Iris pigment epithelial cell (primary cell): ENCODE measurements at regions not wholly inside any gene's neighbourhood (a gene's known extent, or its start where the extent isn't known, plus 50 kb on each side); places are given as distances from the start of the nearest gene placed in this dataset.
A peak's percentile ranks its signal among the peaks of the same experiment; 100 is the strongest.

ENCODE experiments used
- DNase-seq: peaks from one replicate; pipeline ENCODE4 v3.0.0-alpha.2; 2011; ENCODE audit warnings: low read depth

DNA sequence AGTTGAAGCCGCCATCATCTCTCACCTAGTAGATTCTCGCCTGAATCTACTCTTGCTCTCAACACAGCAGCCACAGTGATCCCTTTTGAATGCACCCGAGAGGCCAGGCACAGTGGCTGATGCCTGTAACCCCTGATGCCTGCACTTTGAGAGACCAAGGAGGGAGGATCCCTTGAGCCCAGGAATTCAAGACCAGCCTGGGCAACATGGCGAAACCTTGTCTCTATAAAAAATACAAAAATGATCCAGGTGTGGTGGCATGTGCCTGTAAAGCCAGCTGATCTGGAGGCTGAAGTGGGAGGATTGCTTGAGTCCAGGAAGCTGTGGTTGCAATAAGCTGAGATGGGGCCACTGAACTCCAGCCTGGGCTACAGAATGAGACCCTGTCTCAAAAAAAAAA, 60.3 kb upstream of the EML4 start:
- DNase-seq, result no peak

DNA sequence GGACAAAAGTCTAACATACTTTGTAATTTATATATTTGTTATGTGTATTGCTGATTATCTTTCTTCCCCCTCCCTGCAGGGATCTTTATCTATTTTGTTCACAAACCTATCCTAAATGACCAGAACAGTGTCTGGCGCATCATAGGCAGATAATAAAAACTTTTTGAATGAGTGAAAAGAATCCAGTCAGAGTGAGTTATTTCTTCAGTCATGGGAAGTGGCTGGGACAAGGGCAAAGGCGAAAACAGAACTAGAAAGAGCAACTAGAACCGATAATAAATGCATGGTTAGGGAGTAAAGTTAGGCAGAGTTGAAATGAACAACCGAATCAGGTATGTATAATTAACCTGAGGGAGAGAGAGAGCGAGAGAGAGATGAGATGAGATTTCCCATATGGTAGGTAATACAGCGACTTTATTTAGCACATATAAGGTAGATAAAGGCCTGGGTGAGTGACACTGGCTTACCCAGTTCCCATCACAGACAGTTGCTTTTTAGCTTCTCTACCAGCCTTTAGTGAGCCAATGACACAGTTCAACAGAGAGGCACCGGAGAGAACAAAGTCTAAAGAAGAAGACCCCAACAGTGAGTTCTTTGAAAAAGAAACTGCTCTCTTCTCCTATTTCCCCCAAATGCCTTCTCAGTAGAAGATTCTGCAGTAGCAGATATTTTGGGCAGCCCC, 59.1 kb upstream of the EML4 start:
- DNase-seq, result no peak

GRCh38 chr2:42110641-42111322, 58.4 kb upstream of the EML4 start:
- DNase-seq, result peak; percentile 76

DNA sequence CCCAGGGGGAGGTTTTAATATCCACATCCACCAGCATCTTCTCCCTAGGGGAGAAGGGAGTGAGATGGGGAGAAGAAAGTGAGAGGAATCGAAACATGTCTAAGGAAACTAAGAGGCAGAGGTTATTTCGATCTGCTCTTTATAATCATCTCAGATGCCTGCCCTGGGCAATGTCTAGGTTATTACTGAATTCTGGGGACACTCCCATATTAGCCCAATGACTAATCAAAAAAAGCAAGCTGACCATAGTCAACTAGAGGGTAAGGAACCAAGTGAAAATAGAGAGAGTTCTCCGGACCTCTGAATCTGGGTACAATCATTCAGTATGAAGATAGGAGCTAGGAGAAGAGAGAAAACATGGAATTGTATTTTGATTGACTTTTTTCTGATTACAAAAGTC, 56.7 kb upstream of the EML4 start:
- DNase-seq, result no peak

GRCh38 chr2:42113452-42113851, 55.7 kb upstream of the EML4 start:
- no peak for DNase-seq

DNA sequence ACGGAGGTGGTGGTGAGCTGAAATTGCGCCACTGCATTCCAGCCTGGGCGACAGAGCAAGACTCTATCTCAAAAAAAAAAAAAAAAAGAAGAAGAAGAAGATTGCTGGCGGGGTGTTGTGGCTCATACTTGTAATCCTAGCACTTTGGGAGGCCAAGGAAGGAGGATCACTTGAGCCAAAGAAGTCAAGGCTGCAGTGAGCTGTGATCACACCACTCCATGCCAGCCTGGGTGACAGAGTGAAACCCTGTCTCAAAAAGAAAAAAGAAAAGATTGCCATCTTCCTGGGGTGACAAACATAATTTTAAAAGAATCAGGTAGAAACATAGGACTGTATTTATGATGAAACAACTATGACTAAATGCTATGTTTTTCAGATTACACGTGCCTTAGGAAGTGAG, 55.1 kb upstream of the EML4 start:
- DNase-seq, result no peak

DNA sequence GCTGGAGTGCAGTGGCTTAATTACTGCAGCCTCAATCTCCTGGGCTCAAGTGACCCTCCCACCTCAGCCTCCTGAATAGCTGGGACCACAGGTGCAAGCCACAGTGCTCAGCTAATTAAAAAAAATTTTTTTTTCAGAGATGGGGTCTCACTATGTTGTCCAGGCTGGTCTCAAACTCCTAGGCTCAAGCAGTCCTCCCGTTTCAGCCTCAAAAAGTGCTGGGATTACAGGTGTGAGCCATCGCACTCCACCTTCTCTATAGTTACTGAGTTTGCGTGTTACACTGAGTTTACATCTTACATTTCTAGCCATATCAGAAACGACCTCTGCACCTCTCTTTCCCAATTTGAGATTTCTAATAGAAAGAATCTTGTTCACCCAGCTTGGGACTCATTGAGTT, 53.6 kb upstream of the EML4 start:
- DNase-seq, result no peak

- DNase-seq, result peak; percentile 68
These were observed 52.7 kb upstream of the EML4 start for GRCh38 chr2:42116195-42117181.

- DNase-seq, result no peak
These were observed 52.0 kb upstream of the EML4 start for GRCh38 chr2:42117182-42117579.

DNA sequence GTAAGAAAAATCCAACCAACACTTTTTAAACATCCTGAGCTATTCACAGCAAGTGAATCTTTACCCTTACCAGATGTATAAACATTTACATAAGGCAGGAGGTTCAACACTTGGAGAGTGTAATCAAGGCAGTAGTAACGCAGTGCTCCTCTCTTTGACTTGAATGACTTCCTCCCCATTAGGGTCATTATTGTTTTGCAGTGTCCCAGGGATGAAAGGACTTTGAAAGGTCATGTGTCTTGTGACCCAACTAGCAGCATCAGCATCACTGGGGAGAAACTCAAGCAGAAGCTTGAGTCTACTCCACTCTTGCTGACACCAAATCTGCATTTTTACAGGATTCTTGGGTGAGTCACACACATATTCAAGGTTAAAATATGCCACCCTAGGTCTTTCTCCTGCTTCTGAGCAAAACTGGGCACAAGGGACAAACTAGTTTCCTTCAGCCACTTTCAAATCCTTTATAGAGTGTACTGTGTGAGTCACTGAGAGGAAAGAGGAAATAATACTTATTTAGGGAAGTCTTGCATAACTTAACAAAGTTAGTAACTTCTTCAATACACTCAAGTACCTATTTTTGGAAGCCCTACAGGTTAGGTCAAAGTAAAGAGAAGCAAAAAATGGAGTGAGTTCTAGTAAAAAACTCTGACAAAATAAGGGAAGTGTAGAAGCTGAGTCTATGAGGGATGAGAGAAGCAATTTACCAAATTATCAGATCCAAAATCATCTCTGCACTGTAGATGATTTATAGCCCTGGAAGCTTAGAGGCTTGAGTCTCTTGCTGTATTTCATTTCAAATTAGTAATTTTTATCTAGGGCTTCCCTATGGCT, 51.0 kb upstream of the EML4 start:
- DNase-seq, result peak; percentile 58

- peak; percentile 47 for DNase-seq
These were observed 50.2 kb upstream of the EML4 start for GRCh38 chr2:42118754-42119569.
